Calu3 (cell line): ENCODE measurements at regions not wholly inside any gene's neighbourhood (a gene's known extent, or its start where the extent isn't known, plus 50 kb on each side); places are given as distances from the start of the nearest gene placed in this dataset.

Source experiments
- BruUV-seq: library from RNA; stranded (reverse); fragments of 400-500 nt; replicated peaks from 2 replicates; lab custom pipeline; 2021; lab: Mats Ljungman, UMichigan
- CTCF ChIA-PET: fragments of 300-600 bp; sonication (Branson Sonifier 250); formaldehyde crosslinking; loops from one replicate; lab custom pipeline; 2022; ENCODE audit warnings: antibody characterized with exemption; lab: Charles Lee
- DNase-seq: peaks from one replicate; pipeline ENCODE4 v3.0.0; 2022
- H3K27ac Mint-ChIP-seq: one replicate; pipeline ENCODE4 v1.8.0; 2022; ENCODE audit warnings: mixed read lengths; ENCODE audit not compliant: unreplicated experiment
- H3K27me3 Mint-ChIP-seq: one replicate; pipeline ENCODE4 v1.8.0; 2022; ENCODE audit warnings: mixed read lengths; ENCODE audit not compliant: unreplicated experiment
- H3K36me3 Mint-ChIP-seq: one replicate; pipeline ENCODE4 v1.8.0; 2022; ENCODE audit warnings: mild to moderate bottlenecking, moderate library complexity, mixed read lengths; ENCODE audit not compliant: insufficient read depth, unreplicated experiment
- H3K4me1 Mint-ChIP-seq: one replicate; pipeline ENCODE4 v1.8.0; 2022; ENCODE audit warnings: mild to moderate bottlenecking, low read depth, mixed read lengths; ENCODE audit not compliant: unreplicated experiment
- H3K4me3 Mint-ChIP-seq: one replicate; pipeline ENCODE4 v1.8.0; 2022; ENCODE audit warnings: mild to moderate bottlenecking, low read depth, moderate library complexity, mixed read lengths; ENCODE audit not compliant: unreplicated experiment
- H3K9me3 Mint-ChIP-seq: one replicate; pipeline ENCODE4 v1.8.0; 2022; ENCODE audit warnings: low read depth, mixed read lengths; ENCODE audit not compliant: unreplicated experiment
- intact Hi-C: fragments of 100-400 bp; cut with micrococcal nuclease; formaldehyde crosslinking; loops from one replicate; pipeline ENCODE4 v1.10.0; 2022; ENCODE audit not compliant: unreplicated experiment
- TF ChIP-seq, protein P1 (sequence below): fragments of 200-600 bp; IDR thresholded peaks from one replicate; pipeline ENCODE4 v1.8.0; 2022; ENCODE audit warnings: antibody characterized with exemption; ENCODE audit not compliant: unreplicated experiment

DNA sequence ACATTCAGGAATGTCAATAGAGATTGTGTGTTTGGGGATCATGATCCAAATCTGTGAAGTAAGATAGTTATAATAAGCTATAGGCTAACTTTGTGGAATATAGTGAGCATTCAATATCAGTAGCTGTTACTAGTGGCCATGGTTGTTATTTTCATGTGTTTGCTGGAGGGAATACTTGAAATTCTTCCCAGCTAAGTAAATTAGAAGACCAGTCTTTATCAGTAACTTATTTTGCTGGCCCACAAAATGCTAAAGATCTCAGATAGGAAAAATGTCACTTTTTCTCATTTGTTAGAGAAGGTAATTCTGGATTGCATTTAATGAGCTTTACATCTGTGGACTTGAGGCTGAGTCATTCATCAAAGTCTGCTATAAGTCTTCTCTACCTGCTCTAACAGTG, 156.1 kb upstream of the LRRC7 start:
- H3K4me1 Mint-ChIP-seq, result no peaks in the 10 kb centered on the region
- intact Hi-C loops, result no loop called here
- H3K36me3 Mint-ChIP-seq, result no peaks in the 10 kb centered on the region
- H3K9me3 Mint-ChIP-seq, result no peaks in the 10 kb centered on the region
- no peaks in the 10 kb centered on the region for H3K27me3 Mint-ChIP-seq
- no peak for DNase-seq
- no peak overlapping the region for H3K27ac Mint-ChIP-seq
- H3K4me3 Mint-ChIP-seq, result no peak overlapping the region
- BruUV-seq, result no TSS peak
- TF ChIP-seq, protein P1, sequence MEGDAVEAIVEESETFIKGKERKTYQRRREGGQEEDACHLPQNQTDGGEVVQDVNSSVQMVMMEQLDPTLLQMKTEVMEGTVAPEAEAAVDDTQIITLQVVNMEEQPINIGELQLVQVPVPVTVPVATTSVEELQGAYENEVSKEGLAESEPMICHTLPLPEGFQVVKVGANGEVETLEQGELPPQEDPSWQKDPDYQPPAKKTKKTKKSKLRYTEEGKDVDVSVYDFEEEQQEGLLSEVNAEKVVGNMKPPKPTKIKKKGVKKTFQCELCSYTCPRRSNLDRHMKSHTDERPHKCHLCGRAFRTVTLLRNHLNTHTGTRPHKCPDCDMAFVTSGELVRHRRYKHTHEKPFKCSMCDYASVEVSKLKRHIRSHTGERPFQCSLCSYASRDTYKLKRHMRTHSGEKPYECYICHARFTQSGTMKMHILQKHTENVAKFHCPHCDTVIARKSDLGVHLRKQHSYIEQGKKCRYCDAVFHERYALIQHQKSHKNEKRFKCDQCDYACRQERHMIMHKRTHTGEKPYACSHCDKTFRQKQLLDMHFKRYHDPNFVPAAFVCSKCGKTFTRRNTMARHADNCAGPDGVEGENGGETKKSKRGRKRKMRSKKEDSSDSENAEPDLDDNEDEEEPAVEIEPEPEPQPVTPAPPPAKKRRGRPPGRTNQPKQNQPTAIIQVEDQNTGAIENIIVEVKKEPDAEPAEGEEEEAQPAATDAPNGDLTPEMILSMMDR, result no peak
- CTCF ChIA-PET, result interaction anchor here (0.6 kb wide), 1 partner anchor 1678 kb away, joined by 4 read pairs; no protein-coding TSS in a partner anchor

GRCh38 chr1:69413129-69413528, 154.6 kb upstream of the LRRC7 start:
- no peak overlapping the region for H3K27ac Mint-ChIP-seq
- intact Hi-C loops, result no loop called here
- TF ChIP-seq, protein P1, result no peak
- no peaks in the 10 kb centered on the region for H3K9me3 Mint-ChIP-seq
- H3K36me3 Mint-ChIP-seq, result no peaks in the 10 kb centered on the region
- CTCF ChIA-PET, result no interaction called here
- no peak for DNase-seq
- H3K4me3 Mint-ChIP-seq, result no peak overlapping the region
- BruUV-seq, result no TSS peak
- no peaks in the 10 kb centered on the region for H3K4me1 Mint-ChIP-seq
- no peaks in the 10 kb centered on the region for H3K27me3 Mint-ChIP-seq

- H3K27ac Mint-ChIP-seq, result no peak overlapping the region
- CTCF ChIA-PET, result no interaction called here
- intact Hi-C loops, result no loop called here
- peaks cover 4% of the 10 kb centered on the region for H3K9me3 Mint-ChIP-seq
- no peaks in the 10 kb centered on the region for H3K36me3 Mint-ChIP-seq
- no peaks in the 10 kb centered on the region for H3K27me3 Mint-ChIP-seq
- no peak overlapping the region for H3K4me3 Mint-ChIP-seq
- H3K4me1 Mint-ChIP-seq, result no peaks in the 10 kb centered on the region
- DNase-seq, result no peak
- TF ChIP-seq, protein P1, result no peak
- BruUV-seq, result no TSS peak
These were observed 153.1 kb upstream of the LRRC7 start for GRCh38 chr1:69414574-69414973.

DNA sequence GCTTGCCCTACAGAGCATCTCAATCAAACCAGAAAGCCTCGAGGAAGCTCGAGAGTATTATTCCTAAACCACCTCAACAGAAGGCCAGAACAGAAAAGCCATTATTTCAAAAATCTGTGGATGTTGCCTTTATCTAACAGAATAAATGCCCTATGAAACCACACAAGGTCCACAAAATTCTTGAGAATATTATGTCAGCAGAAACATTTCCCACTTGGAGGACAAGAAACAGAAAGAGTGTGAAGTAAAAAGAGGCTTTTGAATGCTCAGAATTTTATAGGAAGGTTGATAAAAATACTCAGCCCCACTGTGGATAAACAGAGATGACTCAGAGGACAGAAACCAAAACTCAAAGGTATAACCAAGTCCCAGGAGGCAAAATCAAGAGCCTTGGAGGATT, 146.4 kb upstream of the LRRC7 start:
- H3K36me3 Mint-ChIP-seq, result no peaks in the 10 kb centered on the region
- H3K27me3 Mint-ChIP-seq, result no peaks in the 10 kb centered on the region
- H3K27ac Mint-ChIP-seq, result no peak overlapping the region
- H3K9me3 Mint-ChIP-seq, result peaks cover 4% of the 10 kb centered on the region
- BruUV-seq, result no TSS peak
- intact Hi-C loops, result no loop called here
- TF ChIP-seq, protein P1, result no peak
- CTCF ChIA-PET, result no interaction called here
- no peak overlapping the region for H3K4me3 Mint-ChIP-seq
- no peak for DNase-seq
- no peaks in the 10 kb centered on the region for H3K4me1 Mint-ChIP-seq

DNA sequence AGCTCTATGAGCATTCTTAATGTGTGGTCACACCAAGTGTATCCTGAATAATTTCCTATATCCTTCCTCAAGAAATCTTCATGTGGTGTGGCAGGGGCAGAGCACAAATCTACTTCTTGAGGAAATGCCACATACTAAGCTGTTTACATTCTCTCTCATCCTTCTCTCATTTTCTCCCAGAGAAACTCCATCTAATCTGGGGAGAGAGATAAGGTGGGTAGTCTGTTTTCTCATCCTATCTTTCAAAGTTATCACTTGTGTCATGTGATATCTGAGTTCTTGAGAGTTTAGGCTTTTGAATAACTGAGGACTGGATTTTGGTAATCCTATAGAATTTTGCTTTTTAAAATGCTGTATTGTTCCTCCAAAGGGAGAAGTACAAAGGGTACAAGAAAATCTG, 141.9 kb upstream of the LRRC7 start:
- intact Hi-C loops, result no loop called here

More for the DNA sequence above, 141.9 kb upstream of the LRRC7 start:
- no peaks in the 10 kb centered on the region for H3K27me3 Mint-ChIP-seq
- no peak overlapping the region for H3K27ac Mint-ChIP-seq
- H3K4me1 Mint-ChIP-seq, result no peaks in the 10 kb centered on the region
- CTCF ChIA-PET, result no interaction called here
- TF ChIP-seq, protein P1, result no peak
- no TSS peak for BruUV-seq
- H3K4me3 Mint-ChIP-seq, result no peak overlapping the region
- no peaks in the 10 kb centered on the region for H3K9me3 Mint-ChIP-seq
- DNase-seq, result no peak
- H3K36me3 Mint-ChIP-seq, result no peaks in the 10 kb centered on the region
